Amniotic stem cell (primary cell): ENCODE measurements at regions not wholly inside any gene's neighbourhood (a gene's known extent, or its start where the extent isn't known, plus 50 kb on each side); places are given as distances from the start of the nearest gene placed in this dataset.

Source experiments
- DNase-seq: peaks from one replicate; lab custom pipeline; 2025; lab: John Stamatoyannopoulos, UW

DNA sequence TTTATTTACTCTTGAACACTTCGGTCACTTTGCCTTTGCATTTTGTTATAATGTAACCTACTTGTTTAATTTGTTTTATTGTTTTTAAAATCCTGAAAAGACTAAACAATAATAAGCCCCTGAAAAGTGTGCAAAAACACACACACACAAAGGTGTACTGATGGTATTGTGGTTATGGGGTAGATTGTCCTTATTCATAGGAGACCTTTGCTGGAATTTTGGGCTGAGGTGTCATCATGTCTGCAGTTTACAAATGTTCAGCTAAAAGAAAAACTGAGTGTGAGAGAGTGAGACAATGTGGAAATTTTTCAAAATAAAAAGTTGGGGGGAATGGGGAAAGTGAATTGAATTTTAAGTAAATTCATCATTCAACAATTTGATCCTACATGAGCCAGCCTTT is 174.9 kb downstream of the QDPR start:
- no peak for DNase-seq

DNA sequence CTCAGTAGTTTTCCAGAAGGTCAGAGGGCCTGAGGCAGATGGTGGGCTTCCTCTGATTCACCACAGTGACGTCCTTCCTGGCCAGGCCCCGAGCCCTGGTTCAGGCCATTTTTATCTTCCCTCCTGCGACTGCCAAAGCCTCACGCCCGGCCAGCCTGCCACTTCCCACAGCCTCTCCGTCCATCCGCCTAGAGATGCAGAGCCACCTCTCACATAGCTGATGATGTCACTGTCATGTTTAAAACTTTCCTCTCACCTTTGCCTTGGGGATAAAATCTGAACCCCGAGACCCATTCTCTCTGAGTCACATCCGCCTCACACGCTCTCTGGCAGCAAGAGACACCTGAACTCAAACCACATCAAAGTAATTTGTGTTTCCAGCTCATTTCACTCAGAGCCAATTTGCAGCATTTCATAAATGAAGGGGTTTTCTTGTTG is 175.3 kb downstream of the QDPR start:
- DNase-seq = no peak

DNA sequence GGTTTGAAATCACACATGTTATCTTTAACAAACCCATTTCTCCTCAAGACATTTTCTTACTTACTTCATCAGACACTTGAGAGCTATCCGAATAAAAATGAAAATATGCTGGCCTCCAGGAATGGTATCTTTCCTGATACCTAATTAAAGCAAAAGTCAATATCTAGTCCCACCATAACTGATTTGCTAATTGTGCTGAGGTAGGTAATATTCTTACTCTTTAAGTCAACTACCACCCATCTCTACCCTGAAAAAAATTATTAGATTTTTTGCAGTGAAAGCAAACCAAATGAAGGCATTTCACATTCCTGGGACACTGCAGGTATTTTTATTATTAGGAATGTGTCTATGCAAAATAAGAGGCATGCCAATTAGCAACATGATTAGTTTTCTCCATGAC is 175.8 kb downstream of the QDPR start:
- DNase-seq = no peak

- DNase-seq = no peak
Measured at GRCh38 chr4:17335371-17335770, 176.5 kb downstream of the QDPR start.

DNA sequence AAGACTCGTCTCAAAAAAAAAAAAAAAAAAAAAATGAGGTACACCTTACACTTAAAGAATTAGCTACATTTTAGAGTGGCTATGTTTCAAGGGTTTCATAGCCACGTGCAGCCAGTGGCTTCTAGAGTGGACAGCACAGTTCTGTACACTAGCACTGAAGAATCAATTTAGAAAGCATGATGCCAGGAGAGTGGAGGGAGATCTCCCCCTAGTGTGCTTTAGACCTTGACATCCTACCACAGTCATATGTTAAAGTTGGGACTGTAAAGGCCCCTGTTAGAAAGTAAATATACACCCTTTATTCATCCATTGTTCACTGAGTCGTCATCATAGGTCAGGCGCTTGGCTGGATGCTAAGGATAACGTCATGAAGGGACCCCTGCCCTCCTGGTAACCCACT is 179.4 kb downstream of the QDPR start:
- DNase-seq = no peak

- DNase-seq = no peak
Measured at GRCh38 chr4:17329046-17329445, 182.8 kb downstream of the QDPR start.

- no peak for DNase-seq
Measured at GRCh38 chr4:17328141-17328815, 183.6 kb downstream of the QDPR start.

GRCh38 chr4:17327591-17327990 is 184.3 kb downstream of the QDPR start:
- no peak for DNase-seq

DNA sequence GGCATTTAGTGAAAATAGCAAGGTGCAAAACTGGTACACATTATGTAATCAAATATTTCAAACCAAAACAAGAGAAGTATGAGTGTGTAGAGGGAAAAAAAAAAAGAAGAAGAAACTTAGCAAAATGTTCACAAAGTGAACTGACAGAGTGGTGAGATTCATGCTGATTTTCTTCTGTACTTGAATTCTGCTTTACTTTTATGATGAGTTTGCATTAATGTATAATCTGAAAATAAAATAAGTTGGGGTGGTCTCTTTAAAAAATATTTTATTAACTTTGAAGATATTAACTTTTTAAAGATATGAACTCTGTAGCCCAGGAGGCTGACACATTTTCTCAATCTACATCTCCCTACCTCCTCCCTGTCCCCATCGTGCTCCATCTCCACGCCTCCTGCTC is 185.1 kb downstream of the QDPR start:
- no peak for DNase-seq

DNA sequence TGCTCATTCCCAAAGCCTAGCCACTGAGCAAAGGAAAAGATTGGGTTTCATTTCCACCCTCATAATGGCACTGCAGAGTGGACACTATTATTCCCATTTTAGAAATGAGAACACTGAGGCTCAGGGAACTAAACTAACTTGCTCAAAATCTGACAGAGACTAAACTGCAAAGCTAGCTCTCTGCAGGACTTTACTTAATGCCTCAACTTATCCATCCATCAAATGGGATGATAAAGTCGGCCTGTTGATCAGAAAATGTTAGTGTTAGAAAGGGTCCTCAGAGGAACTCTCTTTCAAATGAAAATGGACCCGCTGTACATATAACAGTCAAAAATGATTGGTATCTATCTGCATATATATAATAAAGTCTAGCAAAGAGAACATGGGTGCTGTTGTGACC is 186.8 kb downstream of the QDPR start:
- DNase-seq = no peak

- DNase-seq = peak; percentile 34
Measured at GRCh38 chr4:17324386-17324830, 187.5 kb downstream of the QDPR start.

DNA sequence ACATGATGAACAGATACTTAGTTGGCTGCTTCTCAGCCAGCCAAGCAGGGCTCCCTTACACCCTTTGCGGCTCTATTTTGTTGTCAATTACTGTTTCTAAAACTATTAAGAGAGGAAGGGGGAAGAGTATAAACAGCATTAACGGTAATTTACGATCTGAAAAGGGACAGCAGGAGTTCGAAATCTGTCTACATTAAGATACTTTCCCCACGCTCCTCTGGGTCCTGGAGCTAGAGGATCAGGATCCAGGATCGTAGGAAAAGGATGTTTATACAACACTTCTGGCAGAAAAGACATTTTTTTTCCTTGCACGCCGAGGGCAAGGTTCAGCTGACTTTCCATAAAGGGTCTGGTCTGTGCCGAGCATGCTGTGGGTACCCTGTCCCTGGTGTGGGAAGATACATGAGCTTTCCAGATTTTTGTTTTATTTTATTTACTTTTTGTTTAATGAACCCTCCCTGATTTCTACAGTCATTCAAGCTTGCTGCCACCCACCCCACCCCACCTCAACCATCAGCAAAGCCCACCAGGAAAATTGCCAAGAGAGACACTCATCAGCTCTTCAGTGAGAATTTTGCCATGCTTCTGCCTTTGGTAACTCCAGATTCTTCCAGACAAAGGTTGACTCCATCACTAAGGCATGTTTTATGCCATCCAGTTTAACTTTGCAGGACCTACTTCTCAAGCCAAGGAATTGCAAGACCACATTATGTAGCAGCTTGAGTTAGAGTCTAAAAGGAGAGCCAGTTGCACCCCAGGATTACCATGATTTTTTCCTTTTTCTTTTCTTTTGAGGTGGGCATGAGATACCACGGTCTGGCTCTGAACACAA is 188.1 kb downstream of the QDPR start:
- no peak for DNase-seq

GRCh38 chr4:17322514-17322913 is 189.4 kb downstream of the QDPR start:
- no peak for DNase-seq

GRCh38 chr4:17320046-17320445 is 191.8 kb downstream of the QDPR start:
- no peak for DNase-seq

DNA sequence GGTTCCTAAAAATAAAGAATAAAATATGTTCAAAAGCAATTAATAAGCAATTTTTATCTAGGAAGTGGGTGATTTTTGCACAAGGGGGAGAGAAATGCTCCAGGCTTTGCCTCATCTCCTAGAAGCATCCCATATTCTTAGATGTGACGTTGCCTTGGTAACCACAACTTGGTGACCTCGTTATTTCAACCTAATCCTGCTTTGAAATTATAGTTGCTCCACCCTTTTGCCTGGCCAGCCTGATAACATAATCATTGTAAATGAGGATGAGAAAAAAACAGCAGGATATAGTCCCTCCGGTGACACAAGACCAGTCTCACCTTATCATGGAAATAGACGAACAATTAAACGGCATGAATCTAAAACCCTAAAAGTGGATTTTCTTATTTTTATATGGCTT is 194.4 kb downstream of the QDPR start:
- DNase-seq = no peak

GRCh38 chr4:17316566-17316965 is 195.3 kb downstream of the QDPR start:
- DNase-seq = no peak

DNA sequence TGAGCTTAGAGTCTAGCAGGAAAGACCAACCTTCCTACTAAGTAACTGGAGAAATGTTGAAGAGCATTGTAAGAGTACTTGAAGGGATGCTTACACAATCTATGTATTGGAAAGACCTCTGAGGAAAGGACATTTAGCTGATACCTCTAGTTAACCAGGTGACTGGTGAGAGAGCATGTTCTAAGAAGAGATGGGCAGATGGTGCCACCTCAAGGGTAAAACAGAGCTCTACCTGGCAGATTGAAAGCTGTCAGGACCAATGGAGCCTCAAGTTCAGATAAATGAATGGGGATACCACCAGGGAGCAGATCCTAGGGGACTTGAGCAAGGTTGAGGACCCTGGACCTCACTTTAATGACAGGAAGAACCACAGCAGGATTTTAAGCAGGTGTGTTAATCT is 196.4 kb downstream of the QDPR start:
- DNase-seq = no peak

DNA sequence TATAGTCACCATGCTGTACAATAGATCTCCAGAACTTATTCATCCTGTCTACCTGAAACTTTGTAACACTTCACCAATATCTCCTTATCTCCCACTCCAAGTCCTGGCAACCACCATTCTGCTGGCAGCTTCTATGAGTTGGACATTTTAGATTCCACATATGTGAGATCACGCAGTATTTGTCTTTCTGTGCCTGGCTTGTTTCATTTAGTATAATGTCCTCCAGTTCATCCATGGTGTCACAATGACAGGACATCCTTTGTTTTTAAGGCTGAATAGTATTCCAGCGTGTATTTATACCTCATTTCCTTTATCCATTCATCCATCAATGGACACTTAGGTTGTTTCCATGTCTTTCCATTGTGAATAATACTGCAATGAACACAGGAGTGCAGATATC is 198.7 kb downstream of the QDPR start:
- DNase-seq = no peak

- no peak for DNase-seq
Measured at GRCh38 chr4:17310269-17310652, 201.6 kb downstream of the QDPR start.

GRCh38 chr4:17309567-17310268 is 202.2 kb downstream of the QDPR start:
- no peak for DNase-seq

GRCh38 chr4:17301869-17302268 is 210.0 kb downstream of the QDPR start:
- DNase-seq = no peak

DNA sequence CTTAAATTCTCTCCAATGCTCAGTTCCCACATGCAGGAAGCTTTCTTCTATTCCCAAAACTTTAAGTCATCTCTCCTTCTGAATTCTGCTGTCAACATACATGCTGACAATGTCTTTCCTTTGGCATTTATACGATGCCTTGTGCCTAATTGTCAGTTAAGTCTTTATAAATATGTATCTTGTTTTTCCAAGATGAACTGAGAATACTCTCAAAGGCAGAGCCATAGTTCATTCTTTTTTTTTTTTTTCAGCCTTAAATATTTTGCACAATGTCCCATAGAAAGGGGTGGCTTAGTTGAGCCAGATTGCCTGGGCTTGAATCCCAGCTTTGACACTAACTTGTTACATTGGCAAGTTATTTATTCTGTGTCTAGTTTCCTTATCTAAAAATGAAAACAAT is 210.6 kb downstream of the QDPR start:
- DNase-seq = no peak
